GM12878 (cell line): ENCODE measurements at regions not wholly inside any gene's neighbourhood (a gene's known extent, or its start where the extent isn't known, plus 50 kb on each side); places are given as distances from the start of the nearest gene placed in this dataset.

ENCODE experiments used
- CHD1 ChIP-seq: IDR thresholded peaks from 2 replicates; pipeline ENCODE4 v1.6.1; 2012; ENCODE audit warnings: low read depth, low read length, improper control_type of control experiment
- CHD2 ChIP-seq: IDR thresholded peaks from 2 replicates; pipeline ENCODE4 v1.6.1; 2011; ENCODE audit warnings: low read depth, low read length, improper control_type of control experiment, borderline replicate concordance
- CTCF ChIP-seq, 3 experiments: IDR thresholded peaks in 2 of 3; conservative IDR thresholded peaks in 1 of 3; 2 replicates each; pipeline ENCODE4 v1.5.1; 2011; ENCODE audit warnings: low read depth in 3 of 3, low read length in 3 of 3, mild to moderate bottlenecking in 3 of 3, control low read depth in 2 of 3, moderate library complexity in 2 of 3, inconsistent platforms in 1 of 3, mixed read lengths in 1 of 3; ENCODE audit not compliant: control insufficient read depth in 2 of 3, insufficient read depth in 1 of 3; ENCODE audit errors: extremely low read depth in 1 of 3
- EP300 ChIP-seq, 2 experiments: fragments of 150-350 bp in 1 of 2; IDR thresholded peaks; 2 replicates each; pipeline ENCODE4 v1.6.1; 2011 to 2012; ENCODE audit warnings: low read depth in 2 of 2, low read length in 2 of 2, borderline replicate concordance in 1 of 2, improper control_type of control experiment in 1 of 2, inconsistent platforms in 1 of 2; ENCODE audit not compliant: control insufficient read depth in 1 of 2
- HDAC2 ChIP-seq: fragments of 200-600 bp; sonication (generic); IDR thresholded peaks from 2 replicates; pipeline ENCODE4 v1.6.1; 2017
- JUND ChIP-seq: IDR thresholded peaks from 2 replicates; pipeline ENCODE4 v1.6.1; 2012; ENCODE audit warnings: low read depth, mild to moderate bottlenecking, low read length, improper control_type of control experiment, moderate library complexity
- MXI1 ChIP-seq: fragments of 150-350 bp; IDR thresholded peaks from 2 replicates; pipeline ENCODE4 v1.6.1; 2011; ENCODE audit warnings: low read depth, mild to moderate bottlenecking, inconsistent platforms, low read length, improper control_type of control experiment
- POLR2AphosphoS5 ChIP-seq: IDR thresholded peaks from 2 replicates; pipeline ENCODE4 v1.6.1; 2011; ENCODE audit warnings: mild to moderate bottlenecking, low read length, inconsistent platforms
- RAD21 ChIP-seq: IDR thresholded peaks from 2 replicates; pipeline ENCODE4 v1.6.1; 2011; ENCODE audit warnings: mild to moderate bottlenecking, low read depth, low read length, moderate library complexity; ENCODE audit not compliant: insufficient read depth
- REST ChIP-seq: IDR thresholded peaks from 2 replicates; pipeline ENCODE4 v1.6.1; 2012; ENCODE audit warnings: mild to moderate bottlenecking, low read depth, low read length
- SMC3 ChIP-seq: IDR thresholded peaks from 2 replicates; pipeline ENCODE4 v1.6.1; 2011; ENCODE audit warnings: low read length, improper control_type of control experiment, borderline replicate concordance
- SRF ChIP-seq, 2 experiments: IDR thresholded peaks; 2 replicates each; pipeline ENCODE4 v1.6.1; 2011; ENCODE audit warnings: low read depth in 2 of 2, low read length in 2 of 2, mild to moderate bottlenecking in 1 of 2, moderate library complexity in 1 of 2
- ZNF274 ChIP-seq: IDR thresholded peaks from one replicate; pipeline ENCODE4 v1.8.0; 2011; ENCODE audit not compliant: insufficient read length, insufficient read depth

GRCh38 chr11:21895686-21896085, 297.2 kb upstream of the ANO5 start:
- no peak for TF ChIP-seq CTCF (IDR thresholded peaks at IDR 0.05 in 2 of 3, conservative IDR thresholded peaks at IDR 0.05 in 1 of 3; ENCODE audit: control insufficient read depth in 2 of 3, extremely low read depth in 1 of 3, insufficient read depth in 1 of 3, low read depth in 3 of 3, low read length in 3 of 3)
- no peak for TF ChIP-seq RAD21
- TF ChIP-seq HDAC2, result no peak
- no peak for TF ChIP-seq CHD2
- no peak for TF ChIP-seq POLR2AphosphoS5
- TF ChIP-seq CHD1, result no peak
- no peak for TF ChIP-seq ZNF274
- no peak for TF ChIP-seq JUND
- no peak for TF ChIP-seq REST
- no peak for TF ChIP-seq EP300 (IDR thresholded peaks at IDR 0.05; ENCODE audit: borderline replicate concordance in 1 of 2, control insufficient read depth in 1 of 2, low read depth in 2 of 2, low read length in 2 of 2)
- TF ChIP-seq SRF (IDR thresholded peaks at IDR 0.05; ENCODE audit: low read depth in 2 of 2, low read length in 2 of 2), result no peak
- TF ChIP-seq MXI1, result no peak
- no peak for TF ChIP-seq SMC3
